H1 (cell line): ENCODE measurements at regions not wholly inside any gene's neighbourhood (a gene's known extent, or its start where the extent isn't known, plus 50 kb on each side); places are given as distances from the start of the nearest gene placed in this dataset.

ENCODE experiments used
- CTCF ChIA-PET: fragments of 300-600 bp; sonication (Branson Sonifier 250); formaldehyde crosslinking; loops from one replicate; lab custom pipeline; 2021; ENCODE audit not compliant: partially characterized antibody; lab: Charles Lee
- POLR2A ChIA-PET: fragments of 300-600 bp; sonication (Branson Sonifier 250); formaldehyde crosslinking; loops from one replicate; lab custom pipeline; 2021; ENCODE audit warnings: inconsistent platforms; ENCODE audit not compliant: partially characterized antibody; lab: Charles Lee
- DNase-seq, 2 experiments: peaks; one replicate each; pipeline versions ENCODE4 v3.0.0 to v3.0.0-alpha.2; 2010 to 2022; ENCODE audit warnings: low spot score in 2 of 2, low read depth in 1 of 2, mixed read lengths in 1 of 2
- FAIRE-seq: peaks from 2 replicates; lab custom pipeline; 2011; peaks lifted over from hg19 to GRCh38; lab: Jason Lieb, UNC
- H2AFZ ChIP-seq: 2 replicates; pipeline ENCODE4 v1.8.1; 2012; ENCODE audit warnings: low read length, inconsistent platforms
- H2AK5ac ChIP-seq: 2 replicates; pipeline ENCODE4 v1.6.1; 2013; ENCODE audit warnings: low read depth, low read length
- H2BK120ac ChIP-seq: replicated peaks from 2 replicates; pipeline ENCODE3; 2013; ENCODE audit warnings: low read depth, low read length, inconsistent platforms
- H2BK12ac ChIP-seq: 2 replicates; pipeline ENCODE4 v1.6.1; 2013; ENCODE audit warnings: low read depth, low read length
- H2BK15ac ChIP-seq: 2 replicates; pipeline ENCODE4 v1.6.1; 2013; ENCODE audit warnings: low read length
- H2BK20ac ChIP-seq: 2 replicates; pipeline ENCODE4 v1.6.1; 2013; ENCODE audit warnings: low read length
- H2BK5ac ChIP-seq: 2 replicates; pipeline ENCODE4 v1.6.1; 2013; ENCODE audit warnings: low read depth, low read length
- H3K14ac ChIP-seq: 2 replicates; pipeline ENCODE4 v1.6.1; 2013; ENCODE audit warnings: inconsistent platforms; ENCODE audit not compliant: insufficient read length
- H3K18ac ChIP-seq: 2 replicates; pipeline ENCODE4 v1.6.1; 2013; ENCODE audit warnings: low read length; ENCODE audit errors: extremely low read depth
- H3K23ac ChIP-seq: 2 replicates; pipeline ENCODE4 v1.6.1; 2013; ENCODE audit warnings: inconsistent platforms; ENCODE audit not compliant: insufficient read length
- H3K23me2 ChIP-seq: 2 replicates; pipeline ENCODE4 v1.6.1; 2013; ENCODE audit warnings: low read depth, low read length
- H3K27ac ChIP-seq: 2 replicates; pipeline ENCODE4 v1.6.1; 2011; ENCODE audit warnings: low read depth, low read length, inconsistent platforms
- H3K27me3 ChIP-seq, 4 experiments: replicated peaks in 1 of 4; 1 replicate in 1 of 4; 2 replicates in 3 of 4; pipeline versions ENCODE4 v1.6.1 to v1.8.1; 2011 to 2013; ENCODE audit warnings: low read length in 3 of 4, mild to moderate bottlenecking in 3 of 4, inconsistent platforms in 2 of 4, mixed read lengths in 2 of 4, moderate library complexity in 1 of 4; ENCODE audit not compliant: control insufficient read depth in 3 of 4, insufficient read depth in 3 of 4; ENCODE audit errors: extremely low read depth in 1 of 4
- H3K36me3 ChIP-seq, 4 experiments: 2 replicates each; pipeline versions ENCODE4 v1.6.1 to v1.8.1; 2011 to 2013; ENCODE audit warnings: mild to moderate bottlenecking in 4 of 4, low read length in 3 of 4, moderate library complexity in 2 of 4, control low read depth in 1 of 4, inconsistent platforms in 1 of 4; ENCODE audit not compliant: insufficient read depth in 4 of 4, control insufficient read depth in 2 of 4
- H3K4ac ChIP-seq: replicated peaks from 2 replicates; pipeline ENCODE3; 2013; ENCODE audit warnings: low read length, low read depth, mixed read lengths, inconsistent platforms; ENCODE audit not compliant: insufficient read length
- H3K4me1 ChIP-seq, 4 experiments: replicated peaks in 1 of 4; 1 replicate in 1 of 4; 2 replicates in 3 of 4; pipeline versions ENCODE4 v1.6.1 to v1.8.1; 2011 to 2013; ENCODE audit warnings: low read length in 3 of 4, inconsistent platforms in 2 of 4, mixed read lengths in 1 of 4; ENCODE audit not compliant: insufficient read depth in 4 of 4, control insufficient read depth in 3 of 4
- H3K4me2 ChIP-seq, 2 experiments: 2 replicates each; pipeline versions ENCODE4 v1.6.1 to v1.8.1; 2011 to 2013; ENCODE audit warnings: low read depth in 2 of 2, low read length in 2 of 2, control low read depth in 1 of 2, inconsistent platforms in 1 of 2, mild to moderate bottlenecking in 1 of 2; ENCODE audit not compliant: insufficient read depth in 1 of 2
- H3K4me3 ChIP-seq, 4 experiments: fragments of 200-600, 300-600 bp in 1 of 4; sonication (generic), shearing (Covaris generic), sonication (Bioruptor Twin) in 1 of 4; 2 replicates each; pipeline versions ENCODE4 v1.5.1 to v1.8.1; 2011 to 2016; ENCODE audit warnings: low read length in 4 of 4, low read depth in 3 of 4, control low read depth in 2 of 4, inconsistent platforms in 2 of 4, mild to moderate bottlenecking in 2 of 4, mixed read lengths in 1 of 4, moderate library complexity in 1 of 4; ENCODE audit not compliant: insufficient read depth in 2 of 4; ENCODE audit errors: extremely low read depth in 1 of 4
- H3K56ac ChIP-seq: replicated peaks from 2 replicates; pipeline ENCODE3; 2013; ENCODE audit warnings: low read depth, mild to moderate bottlenecking, mixed read lengths, low read length, inconsistent platforms; ENCODE audit not compliant: insufficient read length
- H3K79me1 ChIP-seq: 2 replicates; pipeline ENCODE4 v1.6.1; 2013; ENCODE audit warnings: low read depth, low read length, control low read depth
- H3K79me2 ChIP-seq, 2 experiments: 2 replicates each; pipeline versions ENCODE4 v1.6.1 to v1.8.1; 2012 to 2013; ENCODE audit warnings: low read length in 2 of 2, mild to moderate bottlenecking in 2 of 2, inconsistent platforms in 1 of 2; ENCODE audit not compliant: insufficient read depth in 2 of 2, control insufficient read depth in 1 of 2
- H3K9ac ChIP-seq, 4 experiments: replicated peaks in 1 of 4; 1 replicate in 1 of 4; 2 replicates in 3 of 4; pipeline versions ENCODE4 v1.6.1 to v1.8.1; 2011 to 2013; ENCODE audit warnings: low read depth in 3 of 4, low read length in 3 of 4, control low read depth in 2 of 4, mild to moderate bottlenecking in 2 of 4, moderate library complexity in 2 of 4, inconsistent platforms in 1 of 4; ENCODE audit errors: extremely low read depth in 1 of 4
- H3K9me3 ChIP-seq, 2 experiments: 2 replicates each; pipeline versions ENCODE4 v1.6.1 to v1.8.1; 2012 to 2013; ENCODE audit warnings: mild to moderate bottlenecking in 2 of 2, moderate library complexity in 2 of 2, control low read depth in 1 of 2, inconsistent platforms in 1 of 2, low read depth in 1 of 2, low read length in 1 of 2, mixed read lengths in 1 of 2; ENCODE audit not compliant: insufficient read depth in 2 of 2
- H4K20me1 ChIP-seq, 2 experiments: replicated peaks in 1 of 2; 2 replicates each; pipeline versions ENCODE3 to v1.8.1; 2011 to 2013; ENCODE audit warnings: inconsistent platforms in 2 of 2, low read length in 2 of 2, mild to moderate bottlenecking in 1 of 2; ENCODE audit not compliant: insufficient read depth in 2 of 2, control insufficient read depth in 1 of 2
- H4K5ac ChIP-seq: 2 replicates; pipeline ENCODE4 v1.6.1; 2013; ENCODE audit warnings: low read length, low read depth, mixed read lengths, inconsistent platforms; ENCODE audit not compliant: insufficient read length
- H4K8ac ChIP-seq: 2 replicates; pipeline ENCODE4 v1.8.0; 2013; ENCODE audit warnings: mild to moderate bottlenecking, moderate library complexity, low read length, inconsistent platforms; ENCODE audit not compliant: insufficient read depth; ENCODE audit errors: extremely low read depth
- H4K91ac ChIP-seq: replicated peaks from 2 replicates; pipeline ENCODE3; 2013; ENCODE audit warnings: low read length, mixed read lengths, inconsistent platforms; ENCODE audit not compliant: insufficient read length
- RNF2 ChIP-seq: fragments of 200-900, 300-1000 bp; sonication (generic); IDR thresholded peaks from 2 replicates; pipeline ENCODE4 v1.7.1; 2016; ENCODE audit warnings: borderline replicate concordance, low read depth, mild to moderate bottlenecking, antibody characterized with exemption, low read length; ENCODE audit not compliant: poor library complexity, severe bottlenecking; ENCODE audit errors: missing control alignments
- SIN3A ChIP-seq, 2 experiments: IDR thresholded peaks in 1 of 2; conservative IDR thresholded peaks in 1 of 2; 2 replicates each; pipeline ENCODE4 v1.6.1; 2011 to 2012; ENCODE audit warnings: low read length in 2 of 2, improper control_type of control experiment in 1 of 2, low read depth in 1 of 2, mild to moderate bottlenecking in 1 of 2

- H2AK5ac ChIP-seq: no peak overlapping the region
- H4K20me1 ChIP-seq: no peaks in the 10 kb centered on the region
- H2BK15ac ChIP-seq: no peak overlapping the region
- no peaks in the 10 kb centered on the region for H3K36me3 ChIP-seq
- no peak overlapping the region for H4K5ac ChIP-seq
- no peaks in the 10 kb centered on the region for H3K27me3 ChIP-seq
- H3K4me1 ChIP-seq: peaks cover 2 to 10% (median 8%) of the 10 kb centered on the region in 4 experiments; a peak in 4 of 7 replicates
- H3K56ac ChIP-seq: no peak overlapping the region
- no peak for FAIRE-seq
- no peak overlapping the region for H3K9ac ChIP-seq
- no peak overlapping the region for H2BK120ac ChIP-seq
- no peaks in the 10 kb centered on the region for H3K79me2 ChIP-seq
- POLR2A ChIA-PET: no interaction called here
- H3K23me2 ChIP-seq: no peaks in the 10 kb centered on the region
- no peak overlapping the region for H3K4ac ChIP-seq
- no peak overlapping the region for H3K27ac ChIP-seq
- H3K23ac ChIP-seq: no peak overlapping the region
- H2BK12ac ChIP-seq: no peak overlapping the region
- H3K79me1 ChIP-seq: no peaks in the 10 kb centered on the region
- no peak overlapping the region for H2BK5ac ChIP-seq
- no peak overlapping the region for H3K4me3 ChIP-seq
- H4K8ac ChIP-seq: no peak overlapping the region
- no peak overlapping the region for H3K18ac ChIP-seq
- H4K91ac ChIP-seq: no peak overlapping the region
- TF ChIP-seq RNF2 (no peak), SIN3A (conservative IDR thresholded peaks at IDR 0.05 in 1 of 2, IDR thresholded peaks at IDR 0.05 in 1 of 2; ENCODE audit: low read depth in 1 of 2, low read length in 2 of 2) (no peak)
- TF ChIP-seq, all 59 proteins: peak for 0
- Histone ChIP-seq H3K14ac (no peak overlapping the region), H2AFZ (no peak overlapping the region), H2BK20ac (no peak overlapping the region), H3K9me3 (no peaks in the 10 kb centered on the region), H3K4me2 (no peak overlapping the region)
- CTCF ChIA-PET: interaction anchor here (0.7 kb wide), 1 partner anchor 417 kb away, joined by 4 read pairs; no protein-coding TSS in a partner anchor
- no peak for DNase-seq
Observed at GRCh38 chr13:59263531-59263930, 900.2 kb downstream of the DIAPH3 start.
